H54 (cell line): ENCODE measurements at regions not wholly inside any gene's neighbourhood (a gene's known extent, or its start where the extent isn't known, plus 50 kb on each side); places are given as distances from the start of the nearest gene placed in this dataset.
"Not testable (repeated sequence)": the region's sequence is repeated elsewhere in the genome, so short reads cannot be mapped to it uniquely, and the experiment has no call there.

Source experiments
- DNase-seq: peaks from one replicate; pipeline ENCODE4 v3.0.0; 2011; ENCODE audit warnings: low spot score, mixed read lengths; ENCODE audit not compliant: insufficient read length
- FAIRE-seq: peaks from 3 replicates; lab custom pipeline; 2011; peaks lifted over from hg19 to GRCh38; lab: Jason Lieb, UNC
- POLR2A ChIP-seq: IDR thresholded peaks from 2 replicates; pipeline ENCODE4 v1.6.1; 2011; ENCODE audit warnings: low read depth, mild to moderate bottlenecking, low read length

- no peak for DNase-seq
- TF ChIP-seq POLR2A = no peak
- FAIRE-seq = no peak
These were observed 473.9 kb downstream of the XYLT1 start for GRCh38 chr16:16996827-16997226.

GRCh38 chr16:16997349-16997748 lies 473.4 kb downstream of the XYLT1 start:
- TF ChIP-seq POLR2A = no peak
- DNase-seq (no peak), FAIRE-seq (no peak)

- FAIRE-seq (no peak), DNase-seq (no peak)
- no peak for TF ChIP-seq POLR2A
These were observed 469.3 kb downstream of the XYLT1 start for GRCh38 chr16:17001471-17001870.

- TF ChIP-seq POLR2A = no peak
- FAIRE-seq = no peak
- DNase-seq = no peak
These were observed 468.2 kb downstream of the XYLT1 start for GRCh38 chr16:17002565-17002964.

GRCh38 chr16:17005963-17006362 lies 464.8 kb downstream of the XYLT1 start:
- FAIRE-seq, DNase-seq: not testable (repeated sequence)

- no peak for TF ChIP-seq POLR2A
- DNase-seq = no peak
- FAIRE-seq = no peak
These were observed 459.0 kb downstream of the XYLT1 start for GRCh38 chr16:17011712-17012111.

GRCh38 chr16:17013038-17013437 lies 457.7 kb downstream of the XYLT1 start:
- no peak for TF ChIP-seq POLR2A
- no peak for FAIRE-seq
- no peak for DNase-seq

- DNase-seq = no peak
- no peak for FAIRE-seq
- TF ChIP-seq POLR2A = no peak
These were observed 456.2 kb downstream of the XYLT1 start for GRCh38 chr16:17014484-17015121.

- no peak for DNase-seq
- no peak for TF ChIP-seq POLR2A
- no peak for FAIRE-seq
These were observed 455.1 kb downstream of the XYLT1 start for GRCh38 chr16:17015702-17016101.

- DNase-seq (no peak), FAIRE-seq (no peak)
- TF ChIP-seq POLR2A = no peak
These were observed 453.3 kb downstream of the XYLT1 start for GRCh38 chr16:17017442-17017841.

GRCh38 chr16:17018585-17018939 lies 452.2 kb downstream of the XYLT1 start:
- FAIRE-seq (no peak), DNase-seq (no peak)

GRCh38 chr16:17019366-17019765 lies 451.4 kb downstream of the XYLT1 start:
- no peak for DNase-seq
- no peak for TF ChIP-seq POLR2A
- no peak for FAIRE-seq

More at GRCh38 chr16:17018585-17018939, 452.2 kb downstream of the XYLT1 start:
- TF ChIP-seq POLR2A = no peak

- no peak for FAIRE-seq
- no peak for DNase-seq
- no peak for TF ChIP-seq POLR2A
These were observed 447.2 kb downstream of the XYLT1 start for GRCh38 chr16:17023606-17024005.

GRCh38 chr16:17024514-17024913 lies 446.2 kb downstream of the XYLT1 start:
- TF ChIP-seq POLR2A = no peak
- FAIRE-seq (no peak), DNase-seq (no peak)

- no peak for TF ChIP-seq POLR2A
- FAIRE-seq = no peak
- no peak for DNase-seq
These were observed 444.0 kb downstream of the XYLT1 start for GRCh38 chr16:17026600-17027242.
